AG10803 (cell line): ENCODE measurements at regions not wholly inside any gene's neighbourhood (a gene's known extent, or its start where the extent isn't known, plus 50 kb on each side); places are given as distances from the start of the nearest gene placed in this dataset.

Experiments used
- DNase-seq: peaks from one replicate; pipeline ENCODE4 v3.0.0; 2010; ENCODE audit warnings: low read depth
- H3K4me3 ChIP-seq: 2 replicates; pipeline ENCODE4 v1.5.1; 2011; ENCODE audit warnings: mild to moderate bottlenecking, low read length, control low read depth
- TF ChIP-seq, protein P1 (sequence below): conservative IDR thresholded peaks from 2 replicates; pipeline ENCODE4 v1.5.1; 2011; ENCODE audit warnings: mild to moderate bottlenecking, low read length, control low read depth, inconsistent platforms

DNA sequence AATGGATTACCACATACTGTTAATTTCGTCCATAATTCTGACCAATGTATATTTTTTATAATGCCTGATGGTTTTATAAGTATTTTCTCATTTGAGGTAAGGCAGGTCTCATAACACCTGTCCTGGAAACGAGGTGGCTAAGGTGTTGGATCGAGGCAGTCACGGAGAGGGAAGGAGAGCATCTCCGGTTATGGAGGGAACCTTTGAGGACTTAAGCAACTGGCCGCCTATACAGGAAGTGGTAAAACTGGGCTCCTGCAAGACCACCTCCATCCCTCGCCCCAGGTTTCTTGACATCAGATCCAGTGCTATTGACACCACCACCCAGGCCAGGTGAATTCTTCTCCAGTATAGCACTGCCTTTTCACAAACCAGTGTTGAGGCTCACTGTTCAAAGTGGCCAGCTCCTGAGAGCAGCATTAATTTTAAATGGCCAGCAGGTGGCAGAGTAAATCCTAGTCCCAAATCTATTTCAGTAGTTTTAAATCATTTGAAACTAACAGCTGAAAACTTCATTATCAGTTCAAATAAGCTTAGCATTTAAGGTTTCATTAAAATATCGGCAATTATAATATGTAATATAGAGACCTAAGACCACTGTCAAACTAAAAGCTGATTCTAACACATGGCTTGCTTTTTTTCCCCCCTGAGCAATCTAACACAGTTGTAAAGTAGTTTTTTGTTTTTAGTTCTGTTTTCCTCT, 100.8 kb downstream of the PPM1A start:
- no peak overlapping the region for H3K4me3 ChIP-seq
- TF ChIP-seq, protein P1, sequence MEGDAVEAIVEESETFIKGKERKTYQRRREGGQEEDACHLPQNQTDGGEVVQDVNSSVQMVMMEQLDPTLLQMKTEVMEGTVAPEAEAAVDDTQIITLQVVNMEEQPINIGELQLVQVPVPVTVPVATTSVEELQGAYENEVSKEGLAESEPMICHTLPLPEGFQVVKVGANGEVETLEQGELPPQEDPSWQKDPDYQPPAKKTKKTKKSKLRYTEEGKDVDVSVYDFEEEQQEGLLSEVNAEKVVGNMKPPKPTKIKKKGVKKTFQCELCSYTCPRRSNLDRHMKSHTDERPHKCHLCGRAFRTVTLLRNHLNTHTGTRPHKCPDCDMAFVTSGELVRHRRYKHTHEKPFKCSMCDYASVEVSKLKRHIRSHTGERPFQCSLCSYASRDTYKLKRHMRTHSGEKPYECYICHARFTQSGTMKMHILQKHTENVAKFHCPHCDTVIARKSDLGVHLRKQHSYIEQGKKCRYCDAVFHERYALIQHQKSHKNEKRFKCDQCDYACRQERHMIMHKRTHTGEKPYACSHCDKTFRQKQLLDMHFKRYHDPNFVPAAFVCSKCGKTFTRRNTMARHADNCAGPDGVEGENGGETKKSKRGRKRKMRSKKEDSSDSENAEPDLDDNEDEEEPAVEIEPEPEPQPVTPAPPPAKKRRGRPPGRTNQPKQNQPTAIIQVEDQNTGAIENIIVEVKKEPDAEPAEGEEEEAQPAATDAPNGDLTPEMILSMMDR, result peak; percentile 72
- DNase-seq, result peak; percentile 56

DNA sequence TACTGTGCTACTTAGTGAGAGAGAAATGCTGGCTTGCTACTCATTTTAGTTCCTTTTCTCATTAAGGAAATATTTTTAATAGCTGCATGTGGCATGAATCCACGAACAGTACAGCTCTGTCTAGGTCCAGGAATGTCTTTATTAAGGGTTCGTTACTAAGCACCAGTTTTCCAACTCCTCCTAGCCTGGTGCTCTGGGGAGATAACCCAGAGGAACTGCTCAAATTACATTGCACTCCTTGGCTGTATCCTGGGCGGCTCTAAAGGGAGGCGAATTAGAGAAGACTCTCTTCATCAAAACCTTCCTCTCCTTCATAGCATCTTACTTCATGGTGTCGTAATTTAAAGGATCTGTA, 101.3 kb downstream of the PPM1A start:
- TF ChIP-seq, protein P1, result no peak
- no peak for DNase-seq
- H3K4me3 ChIP-seq, result no peak overlapping the region

DNA sequence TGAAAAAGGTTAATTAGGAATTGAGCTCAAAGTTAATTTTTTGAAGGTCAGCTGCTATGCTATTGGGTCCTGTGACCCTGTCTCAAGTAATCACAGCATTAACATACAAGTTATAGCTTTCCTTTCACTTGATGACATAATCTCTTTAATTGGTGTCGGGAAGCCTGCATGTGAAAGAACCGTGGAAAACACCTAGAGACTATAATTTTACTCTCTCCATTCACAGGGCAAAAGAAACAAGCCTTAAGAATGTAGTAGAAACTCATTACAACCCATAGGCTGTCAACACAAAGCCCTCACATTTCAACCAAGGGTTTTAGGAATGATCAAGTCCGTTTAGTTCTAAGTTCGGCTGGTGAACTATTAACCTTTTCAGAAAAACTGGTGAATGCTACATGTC, 104.4 kb downstream of the PPM1A start:
- no peak for DNase-seq
- TF ChIP-seq, protein P1, result no peak
- no peak overlapping the region for H3K4me3 ChIP-seq

DNA sequence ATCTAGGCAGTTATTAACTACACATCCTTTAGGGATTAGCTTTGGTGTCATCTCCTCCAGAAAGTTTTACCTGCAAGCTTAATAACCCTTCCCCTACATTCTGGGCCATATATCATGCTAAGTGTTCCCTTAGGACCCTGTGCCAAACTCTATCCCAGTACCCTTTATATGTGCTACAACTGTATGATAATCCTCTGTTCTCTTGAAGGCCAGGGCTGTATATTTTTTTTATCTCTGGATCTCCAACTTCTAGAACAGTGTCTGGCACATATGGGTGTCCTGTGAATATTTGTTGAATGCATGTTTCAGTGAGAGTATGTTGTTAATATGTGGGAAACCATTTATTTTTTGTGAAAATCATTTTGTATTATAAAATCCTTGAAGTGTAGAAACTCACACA, 106.7 kb downstream of the PPM1A start:
- TF ChIP-seq, protein P1, result no peak
- DNase-seq, result no peak
- H3K4me3 ChIP-seq, result no peak overlapping the region

DNA sequence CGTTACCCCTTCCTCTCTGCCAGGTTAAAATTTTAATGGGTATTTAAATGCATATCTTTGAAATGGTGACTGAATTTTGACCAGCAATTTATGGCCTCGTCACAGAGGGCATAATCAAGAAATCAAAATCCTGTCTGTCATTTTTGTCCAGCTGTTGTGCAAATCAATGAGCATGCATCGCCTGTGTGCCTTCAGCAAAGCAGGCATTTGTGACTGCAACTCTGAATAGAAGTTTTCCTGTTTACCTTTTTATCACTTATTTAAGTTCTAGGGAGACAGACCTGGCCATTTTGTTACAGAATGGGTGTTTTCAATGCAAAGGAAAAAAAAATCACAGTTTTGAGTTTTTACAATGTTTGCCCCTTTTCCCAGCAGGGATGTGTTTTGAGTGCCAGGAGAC, 107.4 kb downstream of the PPM1A start:
- H3K4me3 ChIP-seq, result no peak overlapping the region
- TF ChIP-seq, protein P1, result no peak
- no peak for DNase-seq

DNA sequence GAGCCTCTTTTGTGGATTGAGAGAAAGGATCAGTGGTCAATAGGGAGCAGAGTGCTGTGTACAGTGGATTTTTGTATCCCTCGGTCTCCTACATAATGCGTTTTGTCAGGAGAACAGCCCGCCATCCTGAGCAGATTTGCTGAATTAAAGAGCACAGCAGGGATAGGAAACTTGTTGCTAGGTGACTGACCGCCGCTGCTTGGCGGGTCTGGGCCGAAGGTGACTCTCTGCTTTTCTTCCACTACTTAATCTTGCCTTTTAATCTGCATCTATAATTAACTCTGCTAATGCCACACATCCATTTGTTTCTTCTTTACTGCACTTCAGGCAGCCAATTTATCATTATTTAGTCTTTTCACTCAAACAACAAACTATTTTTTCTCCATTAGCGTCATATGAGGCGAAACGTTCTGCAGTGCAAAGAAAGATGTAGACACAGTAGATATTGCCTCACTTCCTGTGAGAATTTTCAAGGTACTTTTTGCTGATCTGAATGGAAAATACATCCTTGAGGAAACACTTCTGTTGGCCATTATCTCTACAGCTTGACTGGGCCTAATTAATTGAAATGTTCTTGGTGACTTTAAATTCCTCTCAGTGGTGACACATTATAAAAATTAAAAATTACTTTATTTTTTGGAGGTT, 108.0 kb downstream of the PPM1A start:
- TF ChIP-seq, protein P1, result no peak
- DNase-seq, result no peak
- no peak overlapping the region for H3K4me3 ChIP-seq

DNA sequence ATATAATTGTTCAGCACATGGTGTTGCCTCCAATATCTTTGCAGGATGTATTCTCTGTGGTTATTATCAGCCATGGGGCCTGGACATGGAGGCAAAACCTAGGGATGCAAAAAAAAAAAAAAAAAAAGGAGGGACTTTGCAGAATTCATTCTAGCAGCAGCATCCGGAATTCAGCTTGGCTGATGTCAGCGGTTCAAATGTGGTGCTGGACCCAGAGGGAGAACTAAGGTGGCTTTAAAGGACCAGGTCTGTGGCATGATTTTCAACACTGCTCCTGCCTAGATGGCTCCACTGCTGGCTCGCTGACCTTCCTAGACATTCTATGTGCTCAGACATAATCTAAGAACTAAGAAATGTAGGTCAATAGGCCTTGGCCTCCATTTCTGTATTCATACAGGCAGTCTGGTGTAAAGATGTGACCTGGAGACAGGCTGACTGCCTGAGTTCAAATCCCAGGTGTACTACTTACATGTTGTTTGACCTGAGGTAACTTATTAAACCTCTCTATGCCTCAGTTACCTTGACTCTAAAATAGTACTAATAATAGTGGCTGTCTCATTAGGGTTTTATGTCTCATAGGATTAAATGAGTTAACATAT, 108.6 kb downstream of the PPM1A start:
- TF ChIP-seq, protein P1, result no peak
- no peak for DNase-seq
- H3K4me3 ChIP-seq, result no peak overlapping the region
